Activated T-helper 17 cell treated with anti-CD3 and anti-CD28 coated beads, Interleukin-2, amount 50 U/mL, for 72 hours (primary cell): ENCODE measurements at regions not wholly inside any gene's neighbourhood (a gene's known extent, or its start where the extent isn't known, plus 50 kb on each side); places are given as distances from the start of the nearest gene placed in this dataset.

Experiments used
- ATAC-seq: fragments of 150-1000 bp; cut with Tn5 transposase; replicated peaks from 2 replicates; pipeline ENCODE4 v1.10.0; 2021; ENCODE audit warnings: mild to moderate bottlenecking, moderate library complexity
- H3K27ac Mint-ChIP-seq: one replicate; pipeline ENCODE4 v1.8.0; 2022; ENCODE audit warnings: mixed read lengths
- H3K27me3 Mint-ChIP-seq: one replicate; pipeline ENCODE4 v1.8.0; 2022; ENCODE audit warnings: mixed read lengths
- H3K36me3 Mint-ChIP-seq: one replicate; pipeline ENCODE4 v1.8.0; 2022; ENCODE audit warnings: low read depth, mild to moderate bottlenecking, mixed read lengths
- H3K4me1 Mint-ChIP-seq: one replicate; pipeline ENCODE4 v1.8.0; 2022; ENCODE audit warnings: mixed read lengths
- H3K4me3 Mint-ChIP-seq: one replicate; pipeline ENCODE4 v1.8.0; 2022; ENCODE audit warnings: mild to moderate bottlenecking, mixed read lengths
- H3K9me3 Mint-ChIP-seq: one replicate; pipeline ENCODE4 v1.8.0; 2022; ENCODE audit warnings: mixed read lengths

- Mint-ChIP-seq H3K4me3 (no peak overlapping the region), H3K36me3 (no peaks in the 10 kb centered on the region), H3K9me3 (peaks cover 12% of the 10 kb centered on the region), H3K4me1 (no peaks in the 10 kb centered on the region), H3K27ac (no peak overlapping the region), H3K27me3 (peaks cover 12% of the 10 kb centered on the region)
- no peak for ATAC-seq
Measured at GRCh38 chr1:4319496-4319895, 334.9 kb upstream of the AJAP1 start.

GRCh38 chr1:4322881-4323280 is 331.5 kb upstream of the AJAP1 start:
- Mint-ChIP-seq H3K27ac (no peak overlapping the region), H3K4me3 (no peak overlapping the region), H3K4me1 (no peaks in the 10 kb centered on the region), H3K9me3 (no peaks in the 10 kb centered on the region), H3K27me3 (peaks cover 8% of the 10 kb centered on the region), H3K36me3 (no peaks in the 10 kb centered on the region)
- ATAC-seq: no peak

GRCh38 chr1:4323309-4323708 is 331.1 kb upstream of the AJAP1 start:
- Mint-ChIP-seq H3K4me3 (no peak overlapping the region), H3K4me1 (no peaks in the 10 kb centered on the region), H3K27me3 (peaks cover 8% of the 10 kb centered on the region), H3K27ac (no peak overlapping the region), H3K36me3 (no peaks in the 10 kb centered on the region), H3K9me3 (no peaks in the 10 kb centered on the region)
- ATAC-seq: no peak

GRCh38 chr1:4324525-4324924 is 329.9 kb upstream of the AJAP1 start:
- Mint-ChIP-seq H3K4me1 (no peaks in the 10 kb centered on the region), H3K36me3 (no peaks in the 10 kb centered on the region), H3K27ac (no peak overlapping the region), H3K27me3 (peaks cover 12% of the 10 kb centered on the region), H3K4me3 (no peak overlapping the region), H3K9me3 (no peaks in the 10 kb centered on the region)
- no peak for ATAC-seq

- Mint-ChIP-seq H3K9me3 (no peaks in the 10 kb centered on the region), H3K27ac (no peak overlapping the region), H3K4me1 (no peaks in the 10 kb centered on the region), H3K36me3 (no peaks in the 10 kb centered on the region), H3K27me3 (peaks cover 28% of the 10 kb centered on the region), H3K4me3 (no peak overlapping the region)
- ATAC-seq: no peak
Measured at GRCh38 chr1:4327142-4327541, 327.3 kb upstream of the AJAP1 start.

- peaks cover 29% of the 10 kb centered on the region for H3K27me3 Mint-ChIP-seq
- no peaks in the 10 kb centered on the region for H3K36me3 Mint-ChIP-seq
- no peaks in the 10 kb centered on the region for H3K9me3 Mint-ChIP-seq
- no peak for ATAC-seq
- H3K4me3 Mint-ChIP-seq: no peak overlapping the region
- no peaks in the 10 kb centered on the region for H3K4me1 Mint-ChIP-seq
- H3K27ac Mint-ChIP-seq: no peak overlapping the region
Measured at GRCh38 chr1:4328402-4329071, 325.9 kb upstream of the AJAP1 start.

- no peak overlapping the region for H3K27ac Mint-ChIP-seq
- no peaks in the 10 kb centered on the region for H3K9me3 Mint-ChIP-seq
- no peaks in the 10 kb centered on the region for H3K36me3 Mint-ChIP-seq
- no peak for ATAC-seq
- H3K27me3 Mint-ChIP-seq: peaks cover 26% of the 10 kb centered on the region
- H3K4me1 Mint-ChIP-seq: no peaks in the 10 kb centered on the region
- no peak overlapping the region for H3K4me3 Mint-ChIP-seq
Measured at GRCh38 chr1:4330805-4331766, 323.3 kb upstream of the AJAP1 start.

GRCh38 chr1:4331767-4332163 is 322.6 kb upstream of the AJAP1 start:
- Mint-ChIP-seq H3K27me3 (peaks cover 28% of the 10 kb centered on the region), H3K9me3 (peaks cover 6% of the 10 kb centered on the region), H3K27ac (no peak overlapping the region), H3K36me3 (no peaks in the 10 kb centered on the region), H3K4me3 (no peak overlapping the region), H3K4me1 (no peaks in the 10 kb centered on the region)
- ATAC-seq: no peak

GRCh38 chr1:4336507-4336906 is 317.9 kb upstream of the AJAP1 start:
- H3K27me3 Mint-ChIP-seq: peaks cover 13% of the 10 kb centered on the region

GRCh38 chr1:4341421-4341820 is 313.0 kb upstream of the AJAP1 start:
- no peak for ATAC-seq
- H3K4me3 Mint-ChIP-seq: no peak overlapping the region
- peaks cover 7% of the 10 kb centered on the region for H3K27me3 Mint-ChIP-seq
- H3K4me1 Mint-ChIP-seq: peaks cover 5% of the 10 kb centered on the region
- H3K9me3 Mint-ChIP-seq: peaks cover 2% of the 10 kb centered on the region
- H3K36me3 Mint-ChIP-seq: no peaks in the 10 kb centered on the region
- no peak overlapping the region for H3K27ac Mint-ChIP-seq

More at GRCh38 chr1:4336507-4336906, 317.9 kb upstream of the AJAP1 start:
- Mint-ChIP-seq H3K9me3 (peaks cover 6% of the 10 kb centered on the region), H3K4me1 (peaks cover 5% of the 10 kb centered on the region), H3K4me3 (no peak overlapping the region), H3K27ac (no peak overlapping the region), H3K36me3 (no peaks in the 10 kb centered on the region)
- ATAC-seq: no peak

GRCh38 chr1:4344065-4344732 is 310.2 kb upstream of the AJAP1 start:
- Mint-ChIP-seq H3K27me3 (peaks cover 17% of the 10 kb centered on the region), H3K27ac (no peak overlapping the region), H3K9me3 (no peaks in the 10 kb centered on the region), H3K36me3 (no peaks in the 10 kb centered on the region), H3K4me1 (peaks cover 5% of the 10 kb centered on the region), H3K4me3 (no peak overlapping the region)
- no peak for ATAC-seq

- ATAC-seq: no peak
- H3K9me3 Mint-ChIP-seq: no peaks in the 10 kb centered on the region
- H3K27me3 Mint-ChIP-seq: peaks cover 11% of the 10 kb centered on the region
- no peaks in the 10 kb centered on the region for H3K4me1 Mint-ChIP-seq
- H3K4me3 Mint-ChIP-seq: no peak overlapping the region
- H3K27ac Mint-ChIP-seq: no peak overlapping the region
- no peaks in the 10 kb centered on the region for H3K36me3 Mint-ChIP-seq
Measured at GRCh38 chr1:4345094-4345493, 309.3 kb upstream of the AJAP1 start.

- H3K4me3 Mint-ChIP-seq: no peak overlapping the region
- no peak for ATAC-seq
- no peaks in the 10 kb centered on the region for H3K4me1 Mint-ChIP-seq
- H3K27me3 Mint-ChIP-seq: peaks cover 11% of the 10 kb centered on the region
- H3K9me3 Mint-ChIP-seq: no peaks in the 10 kb centered on the region
- H3K36me3 Mint-ChIP-seq: no peaks in the 10 kb centered on the region
- H3K27ac Mint-ChIP-seq: no peak overlapping the region
Measured at GRCh38 chr1:4346131-4346530, 308.3 kb upstream of the AJAP1 start.

- Mint-ChIP-seq H3K4me3 (no peak overlapping the region), H3K36me3 (no peaks in the 10 kb centered on the region), H3K9me3 (no peaks in the 10 kb centered on the region), H3K27me3 (peaks cover 11% of the 10 kb centered on the region), H3K27ac (no peak overlapping the region), H3K4me1 (no peaks in the 10 kb centered on the region)
- no peak for ATAC-seq
Measured at GRCh38 chr1:4351453-4351852, 303.0 kb upstream of the AJAP1 start.
